ENCODE measurements at regions not wholly inside any gene's neighbourhood (a gene's known extent, or its start where the extent isn't known, plus 50 kb on each side); places are given as distances from the start of the nearest gene placed in this dataset.
"Not testable (repeated sequence)": the region's sequence is repeated elsewhere in the genome, so short reads cannot be mapped to it uniquely, and the experiment has no call there.

DNA sequence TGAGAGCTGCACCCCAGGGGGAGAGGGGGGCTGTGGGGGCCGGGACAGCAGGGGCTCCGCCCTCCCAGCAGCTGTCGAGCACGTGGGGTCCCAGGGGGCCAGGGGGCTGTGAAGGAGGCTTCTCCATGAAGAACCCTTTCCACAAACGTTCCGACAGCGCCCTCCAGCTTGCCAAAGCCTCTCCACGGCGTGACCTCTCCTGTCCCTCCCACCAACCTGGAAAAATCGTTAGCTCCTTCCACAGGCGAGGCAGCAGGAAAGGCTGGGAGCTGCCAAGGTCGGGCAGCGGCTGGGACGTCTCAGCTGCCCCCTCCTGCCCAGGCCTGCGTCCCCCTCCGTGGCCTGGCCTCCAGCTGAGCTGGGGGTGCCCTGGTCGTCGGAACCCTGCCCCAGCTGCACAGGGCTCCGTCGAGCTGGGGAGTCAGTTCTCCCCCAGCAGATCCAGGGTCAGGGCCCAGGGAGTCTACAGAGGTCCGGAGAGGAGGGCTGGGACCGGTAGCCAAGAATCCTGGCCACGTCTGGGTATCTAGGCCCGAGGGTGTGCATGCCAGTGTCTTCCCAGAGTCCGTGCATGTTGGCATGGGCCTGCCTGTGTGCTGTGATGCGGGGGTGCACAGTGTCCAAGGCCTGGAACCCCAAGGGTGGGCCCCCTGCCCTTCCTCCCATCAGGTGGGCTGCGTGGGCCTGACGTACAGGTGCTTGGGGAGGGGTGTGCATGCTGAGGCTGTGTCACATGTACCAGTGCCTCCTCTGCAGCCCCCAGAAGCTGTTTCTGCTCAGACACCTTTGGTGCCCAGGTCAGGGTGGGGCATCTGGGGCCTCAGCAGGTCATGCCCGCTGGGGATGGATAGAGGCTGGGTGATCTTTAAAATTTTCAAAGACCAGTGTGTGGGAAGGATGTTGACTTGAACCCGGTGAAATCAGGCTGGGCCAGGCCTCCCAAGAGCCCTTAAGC, 66.5 kb downstream of the UNCX start:
- TF ChIP-seq POLR2A (IDR thresholded peaks at IDR 0.05; ENCODE audit: low read depth, low read length), result no peak
- TF ChIP-seq PAX5 (IDR thresholded peaks at IDR 0.05; ENCODE audit: insufficient read depth, low read length, severe bottlenecking), result no peak
- TF ChIP-seq POU2F2 (IDR thresholded peaks at IDR 0.05; ENCODE audit: low read depth, low read length), result no peak
- TF ChIP-seq POLR2AphosphoS5 (IDR thresholded peaks at IDR 0.05; ENCODE audit: low read depth, low read length), result no peak
- no peak for TF ChIP-seq SPI1 (IDR thresholded peaks at IDR 0.05; ENCODE audit: low read depth, low read length)
- TF ChIP-seq TAF1 (IDR thresholded peaks at IDR 0.05; ENCODE audit: low read depth, low read length), result no peak
- FAIRE-seq (no peak), DNase-seq (ENCODE audit: insufficient read length, low spot score) (no peak)

DNA sequence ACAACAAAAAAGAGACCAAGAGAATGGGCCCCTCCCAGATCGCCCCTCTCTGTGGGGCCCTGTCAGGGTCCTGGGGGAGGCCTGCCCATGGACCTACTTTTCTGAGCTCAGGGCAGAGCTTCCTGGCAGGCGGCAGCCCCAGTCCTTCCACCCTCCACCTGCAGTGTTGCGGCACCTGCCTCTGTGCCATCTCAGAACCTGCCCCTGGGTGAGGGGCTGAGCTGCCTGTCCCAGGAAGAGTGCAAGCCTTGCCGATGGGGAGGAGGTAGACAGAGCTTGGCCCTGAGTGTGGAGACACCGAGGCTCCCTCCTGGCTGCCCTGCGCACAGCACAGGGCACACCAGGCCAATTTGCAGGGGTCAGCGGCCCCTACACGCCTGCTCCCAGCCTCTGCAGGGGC, 67.5 kb downstream of the UNCX start:
- TF ChIP-seq PAX5 (IDR thresholded peaks at IDR 0.05; ENCODE audit: insufficient read depth, low read length, severe bottlenecking) (no peak), TAF1 (IDR thresholded peaks at IDR 0.05; ENCODE audit: low read depth, low read length) (no peak), POLR2A (IDR thresholded peaks at IDR 0.05; ENCODE audit: low read depth, low read length) (no peak), SPI1 (IDR thresholded peaks at IDR 0.05; ENCODE audit: low read depth, low read length) (no peak), POU2F2 (IDR thresholded peaks at IDR 0.05; ENCODE audit: low read depth, low read length) (no peak), POLR2AphosphoS5 (IDR thresholded peaks at IDR 0.05; ENCODE audit: low read depth, low read length) (no peak)
- FAIRE-seq, result no peak
- DNase-seq (ENCODE audit: insufficient read length, low spot score), result no peak

DNA sequence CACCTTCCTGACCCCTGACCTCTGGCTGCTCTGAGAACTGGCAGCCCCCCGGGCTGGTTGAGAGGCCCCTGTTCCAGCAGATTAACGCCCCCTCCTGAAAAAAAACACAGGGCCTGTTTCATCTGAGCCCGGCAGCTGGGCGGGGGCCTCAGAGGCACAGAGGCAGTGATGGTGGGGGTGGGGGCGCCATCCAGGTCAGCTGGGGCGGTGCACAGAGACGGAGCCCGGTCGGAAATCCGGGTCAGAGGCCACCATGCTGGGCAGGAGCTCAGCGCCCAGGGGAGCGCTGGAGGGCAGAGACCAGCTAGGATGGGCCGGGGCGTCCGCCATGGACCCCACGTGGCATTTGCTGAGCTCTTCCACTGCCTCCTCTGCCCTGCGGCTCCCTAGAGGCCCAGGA, 68.0 kb downstream of the UNCX start:
- no peak for TF ChIP-seq POLR2AphosphoS5 (IDR thresholded peaks at IDR 0.05; ENCODE audit: low read depth, low read length)
- no peak for TF ChIP-seq PAX5 (IDR thresholded peaks at IDR 0.05; ENCODE audit: insufficient read depth, low read length, severe bottlenecking)
- no peak for TF ChIP-seq POLR2A (IDR thresholded peaks at IDR 0.05; ENCODE audit: low read depth, low read length)
- TF ChIP-seq TAF1 (IDR thresholded peaks at IDR 0.05; ENCODE audit: low read depth, low read length), result no peak
- FAIRE-seq (no peak), DNase-seq (ENCODE audit: insufficient read length, low spot score) (no peak)

DNA sequence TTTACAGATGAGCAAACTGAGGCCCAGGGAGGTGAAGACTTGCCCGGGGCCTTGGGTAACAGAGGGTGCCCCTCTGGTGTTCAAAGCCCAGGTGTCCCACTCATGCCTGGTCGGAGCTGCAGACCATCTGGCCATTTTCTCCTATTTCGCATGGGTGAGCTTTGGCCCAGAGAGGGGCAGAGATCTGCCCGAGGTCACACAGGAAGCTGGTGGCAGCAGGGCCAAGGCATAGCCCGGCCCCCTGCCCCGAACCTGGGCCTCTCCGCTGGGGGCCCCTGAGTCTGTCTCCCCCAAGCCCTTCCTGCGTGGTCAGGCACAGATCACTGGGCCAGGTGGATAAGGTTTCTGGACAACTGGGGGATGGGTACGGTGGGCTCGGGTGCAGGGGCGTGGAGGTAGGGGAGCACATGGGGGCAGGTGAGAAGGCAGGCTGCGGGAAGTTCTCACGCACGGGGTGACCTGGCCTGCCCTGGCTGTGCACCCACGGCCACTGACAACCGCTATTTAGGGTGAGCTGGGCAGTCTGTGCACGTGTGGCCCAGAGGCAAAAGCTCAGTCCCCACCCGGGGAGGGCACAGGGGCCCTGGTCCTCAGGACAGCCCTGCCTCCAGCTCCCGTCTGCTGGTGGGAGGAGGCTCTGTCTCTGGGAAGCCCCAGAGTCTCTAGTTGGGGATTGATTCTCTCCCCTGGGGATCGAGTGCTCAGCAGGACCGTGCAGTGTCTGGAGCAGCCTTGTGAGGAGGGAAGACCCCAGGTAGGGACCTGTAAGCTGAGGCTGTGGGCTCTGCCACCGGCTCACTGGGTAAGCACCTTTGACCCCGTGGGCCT, 68.6 kb downstream of the UNCX start:
- FAIRE-seq (no peak), DNase-seq (ENCODE audit: insufficient read length, low spot score) (no peak)
- no peak for TF ChIP-seq POU2F2 (IDR thresholded peaks at IDR 0.05; ENCODE audit: low read depth, low read length)
- no peak for TF ChIP-seq PAX5 (IDR thresholded peaks at IDR 0.05; ENCODE audit: insufficient read depth, low read length, severe bottlenecking)
- TF ChIP-seq SPI1 (IDR thresholded peaks at IDR 0.05; ENCODE audit: low read depth, low read length), result no peak
- no peak for TF ChIP-seq TAF1 (IDR thresholded peaks at IDR 0.05; ENCODE audit: low read depth, low read length)
- no peak for TF ChIP-seq POLR2AphosphoS5 (IDR thresholded peaks at IDR 0.05; ENCODE audit: low read depth, low read length)
- TF ChIP-seq POLR2A (IDR thresholded peaks at IDR 0.05; ENCODE audit: low read depth, low read length), result no peak

GRCh38 chr7:1301882-1302251, 69.2 kb downstream of the UNCX start:
- FAIRE-seq (no peak), DNase-seq (ENCODE audit: insufficient read length, low spot score) (no peak)
- TF ChIP-seq PAX5 (IDR thresholded peaks at IDR 0.05; ENCODE audit: insufficient read depth, low read length, severe bottlenecking), result no peak
- no peak for TF ChIP-seq POLR2AphosphoS5 (IDR thresholded peaks at IDR 0.05; ENCODE audit: low read depth, low read length)
- TF ChIP-seq POU2F2 (IDR thresholded peaks at IDR 0.05; ENCODE audit: low read depth, low read length), result no peak
- no peak for TF ChIP-seq POLR2A (IDR thresholded peaks at IDR 0.05; ENCODE audit: low read depth, low read length)
- TF ChIP-seq TAF1 (IDR thresholded peaks at IDR 0.05; ENCODE audit: low read depth, low read length), result no peak
- TF ChIP-seq SPI1 (IDR thresholded peaks at IDR 0.05; ENCODE audit: low read depth, low read length), result no peak

- TF ChIP-seq POLR2AphosphoS5 (IDR thresholded peaks at IDR 0.05; ENCODE audit: low read depth, low read length), result no peak
- no peak for TF ChIP-seq SPI1 (IDR thresholded peaks at IDR 0.05; ENCODE audit: low read depth, low read length)
- TF ChIP-seq POLR2A (IDR thresholded peaks at IDR 0.05; ENCODE audit: low read depth, low read length), result no peak
- TF ChIP-seq POU2F2 (IDR thresholded peaks at IDR 0.05; ENCODE audit: low read depth, low read length), result no peak
- no peak for TF ChIP-seq TAF1 (IDR thresholded peaks at IDR 0.05; ENCODE audit: low read depth, low read length)
- no peak for TF ChIP-seq PAX5 (IDR thresholded peaks at IDR 0.05; ENCODE audit: insufficient read depth, low read length, severe bottlenecking)
- FAIRE-seq, result no peak
- no peak for DNase-seq (ENCODE audit: insufficient read length, low spot score)
Measured at GRCh38 chr7:1302936-1303335, 70.3 kb downstream of the UNCX start.

DNA sequence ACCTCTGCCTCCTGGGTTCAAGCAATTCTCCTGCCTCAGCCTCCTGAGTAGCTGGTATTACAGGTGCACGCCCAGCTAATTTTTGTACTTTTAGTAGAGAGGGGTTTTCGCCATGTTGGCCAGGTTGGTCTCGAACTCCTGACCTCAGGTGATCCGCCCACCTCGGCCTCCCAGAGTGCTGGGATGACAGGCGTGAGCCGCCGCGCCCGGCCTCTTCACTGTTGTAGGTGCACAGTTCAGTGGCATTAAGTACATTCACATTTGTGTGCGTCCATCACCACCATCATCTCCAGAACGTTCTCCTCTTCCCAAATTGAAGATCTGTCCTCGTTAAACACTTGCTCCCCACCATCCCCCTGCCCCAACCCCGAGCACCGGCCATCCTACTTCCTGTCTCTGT, 71.3 kb downstream of the UNCX start:
- not testable (repeated sequence) for FAIRE-seq; DNase-seq (ENCODE audit: insufficient read length, low spot score)

DNA sequence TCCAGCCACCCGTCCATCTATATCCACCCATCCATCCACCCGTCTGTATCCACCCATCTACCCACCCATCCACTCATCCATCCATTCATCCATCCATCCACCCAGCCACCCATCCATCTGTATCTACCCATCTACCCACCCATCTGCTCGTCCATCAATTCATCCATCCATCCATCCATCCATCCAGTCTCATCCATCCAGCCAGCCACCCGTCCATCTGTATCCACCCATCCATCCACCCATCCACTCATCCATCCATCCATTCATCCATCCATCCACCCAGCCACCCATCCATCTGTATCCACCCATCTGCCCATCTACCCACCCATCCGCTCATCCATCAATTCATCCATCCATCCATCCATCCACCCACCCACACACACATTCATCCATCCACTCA, 73.2 kb downstream of the UNCX start:
- TF ChIP-seq PAX5 (IDR thresholded peaks at IDR 0.05; ENCODE audit: insufficient read depth, low read length, severe bottlenecking), result no peak
- TF ChIP-seq POLR2AphosphoS5 (IDR thresholded peaks at IDR 0.05; ENCODE audit: low read depth, low read length), result no peak
- FAIRE-seq (no peak), DNase-seq (ENCODE audit: insufficient read length, low spot score) (no peak)

GRCh38 chr7:1307828-1308227, 75.2 kb downstream of the UNCX start:
- TF ChIP-seq POU2F2 (IDR thresholded peaks at IDR 0.05; ENCODE audit: low read depth, low read length) (no peak), POLR2AphosphoS5 (IDR thresholded peaks at IDR 0.05; ENCODE audit: low read depth, low read length) (no peak), PAX5 (IDR thresholded peaks at IDR 0.05; ENCODE audit: insufficient read depth, low read length, severe bottlenecking) (no peak), POLR2A (IDR thresholded peaks at IDR 0.05; ENCODE audit: low read depth, low read length) (no peak), TAF1 (IDR thresholded peaks at IDR 0.05; ENCODE audit: low read depth, low read length) (no peak), SPI1 (IDR thresholded peaks at IDR 0.05; ENCODE audit: low read depth, low read length) (no peak)
- DNase-seq (ENCODE audit: insufficient read length, low spot score) (no peak), FAIRE-seq (no peak)

Measured in GM12891 (cell line).